SU-DHL-6 (cell line): ENCODE measurements at regions not wholly inside any gene's neighbourhood (a gene's known extent, or its start where the extent isn't known, plus 50 kb on each side); places are given as distances from the start of the nearest gene placed in this dataset.

ENCODE experiments used
- H2AFZ ChIP-seq: fragments of 200-600 bp; sonication (generic); 2 replicates; pipeline ENCODE4 v1.6.1; 2014; ENCODE audit warnings: low read depth, mild to moderate bottlenecking, moderate library complexity, mixed read lengths, antibody characterized with exemption, low read length; ENCODE audit not compliant: severe bottlenecking
- H3F3A ChIP-seq: fragments of 200-600 bp; shearing (Covaris generic); 2 replicates; pipeline ENCODE4 v1.6.0; 2016; ENCODE audit warnings: antibody characterized with exemption, mild to moderate bottlenecking; ENCODE audit not compliant: insufficient read depth
- H3K27ac ChIP-seq: fragments of 200-600 bp; sonication (generic); 2 replicates; pipeline ENCODE4 v1.5.1; 2016; ENCODE audit warnings: low read depth, mild to moderate bottlenecking, low read length, moderate library complexity, mixed read lengths
- H3K27me3 ChIP-seq: fragments of 200-600 bp; sonication (generic), shearing (Covaris generic); 2 replicates; pipeline ENCODE4 v1.6.0; 2014; ENCODE audit warnings: mild to moderate bottlenecking, low read length
- H3K36me3 ChIP-seq: fragments of 200-600 bp; sonication (generic); 2 replicates; pipeline ENCODE4 v1.6.1; 2014; ENCODE audit warnings: mild to moderate bottlenecking, low read length, mixed read lengths
- H3K4me2 ChIP-seq: fragments of 300-600, 200-600 bp; shearing (Covaris generic), sonication (generic); 2 replicates; pipeline ENCODE4 v1.6.0; 2014; ENCODE audit warnings: low read length, low read depth, mild to moderate bottlenecking; ENCODE audit not compliant: poor library complexity, severe bottlenecking
- H3K4me3 ChIP-seq: fragments of 200-600 bp; sonication (generic); 2 replicates; pipeline ENCODE4 v1.5.1; 2014; ENCODE audit warnings: antibody characterized with exemption, low read length, mild to moderate bottlenecking, mixed read lengths; ENCODE audit not compliant: insufficient read depth, poor library complexity, severe bottlenecking
- H3K79me2 ChIP-seq: fragments of 200-600 bp; sonication (generic); 2 replicates; pipeline ENCODE4 v1.6.1; 2014; ENCODE audit warnings: mild to moderate bottlenecking, low read length, moderate library complexity; ENCODE audit not compliant: insufficient read depth
- H3K9ac ChIP-seq: fragments of 200-600 bp; sonication (generic); 2 replicates; pipeline ENCODE4 v1.7.0; 2014; ENCODE audit warnings: mild to moderate bottlenecking, low read length
- H3K9me2 ChIP-seq: fragments of 200-600 bp; sonication (generic); replicated peaks from 2 replicates; pipeline ENCODE4 v1.6.1; 2014; ENCODE audit warnings: low read length; ENCODE audit not compliant: insufficient read depth
- H3K9me3 ChIP-seq: fragments of 200-600 bp; sonication (generic); 2 replicates; pipeline ENCODE4 v1.6.1; 2014; ENCODE audit warnings: low read length, mixed read lengths; ENCODE audit not compliant: insufficient read depth
- H4K20me1 ChIP-seq: fragments of 200-600 bp; sonication (generic); 2 replicates; pipeline ENCODE4 v1.6.1; 2014; ENCODE audit warnings: low read depth, mild to moderate bottlenecking, antibody characterized with exemption, low read length, moderate library complexity, mixed read lengths
- CTCF ChIP-seq: fragments of 200-600 bp; sonication (generic); IDR thresholded peaks from one replicate; pipeline ENCODE4 v1.5.1; 2017; ENCODE audit warnings: antibody characterized with exemption, mild to moderate bottlenecking, low read length, moderate library complexity; ENCODE audit not compliant: insufficient read depth, poor library complexity, severe bottlenecking
- EZH2phosphoT487 ChIP-seq: fragments of 200-600 bp; sonication (generic), shearing (Covaris generic); conservative IDR thresholded peaks from 2 replicates; pipeline ENCODE4 v1.6.1; 2018; ENCODE audit warnings: mild to moderate bottlenecking, antibody characterized with exemption, low read length, moderate library complexity, mixed read lengths

- Histone ChIP-seq H3K27ac (no peak overlapping the region), H3K79me2 (no peaks in the 10 kb centered on the region), H4K20me1 (no peaks in the 10 kb centered on the region), H3K36me3 (no peaks in the 10 kb centered on the region), H3K9me2 (no peaks in the 10 kb centered on the region), H3F3A (no peaks in the 10 kb centered on the region), H3K9me3 (no peaks in the 10 kb centered on the region), H3K9ac (no peak overlapping the region), H3K4me2 (no peak overlapping the region), H3K4me3 (no peak overlapping the region), H3K27me3 (no peaks in the 10 kb centered on the region), H2AFZ (no peak overlapping the region)
- TF ChIP-seq EZH2phosphoT487 = no peak
- no peak for TF ChIP-seq CTCF
Measured at GRCh38 chr5:56506211-56506965, 273.3 kb upstream of the ANKRD55 start.

- no peaks in the 10 kb centered on the region for H3F3A ChIP-seq
- no peaks in the 10 kb centered on the region for H3K9me3 ChIP-seq
- H4K20me1 ChIP-seq = no peaks in the 10 kb centered on the region
- TF ChIP-seq EZH2phosphoT487 (no peak), CTCF (no peak)
- H3K27me3 ChIP-seq = no peaks in the 10 kb centered on the region
- no peaks in the 10 kb centered on the region for H3K36me3 ChIP-seq
- no peaks in the 10 kb centered on the region for H3K79me2 ChIP-seq
- H2AFZ ChIP-seq = no peak overlapping the region
- no peak overlapping the region for H3K27ac ChIP-seq
- no peak overlapping the region for H3K4me2 ChIP-seq
- no peak overlapping the region for H3K9ac ChIP-seq
- no peak overlapping the region for H3K4me3 ChIP-seq
- no peaks in the 10 kb centered on the region for H3K9me2 ChIP-seq
Measured at GRCh38 chr5:56503929-56504328, 270.8 kb upstream of the ANKRD55 start.

- TF ChIP-seq EZH2phosphoT487 (no peak), CTCF (no peak)
- Histone ChIP-seq H3K9me3 (no peaks in the 10 kb centered on the region), H3K79me2 (no peaks in the 10 kb centered on the region), H3K27ac (no peak overlapping the region), H4K20me1 (no peaks in the 10 kb centered on the region), H3K4me3 (no peak overlapping the region), H3K9me2 (no peaks in the 10 kb centered on the region), H3K4me2 (no peak overlapping the region), H3K27me3 (no peaks in the 10 kb centered on the region), H3K36me3 (no peaks in the 10 kb centered on the region), H2AFZ (no peak overlapping the region), H3F3A (no peaks in the 10 kb centered on the region), H3K9ac (no peak overlapping the region)
Measured at GRCh38 chr5:56501781-56502557, 268.8 kb upstream of the ANKRD55 start.
